ENCODE measurements at regions not wholly inside any gene's neighbourhood (a gene's known extent, or its start where the extent isn't known, plus 50 kb on each side); places are given as distances from the start of the nearest gene placed in this dataset.
"Not testable (repeated sequence)": the region's sequence is repeated elsewhere in the genome, so short reads cannot be mapped to it uniquely, and the experiment has no call there.

DNA sequence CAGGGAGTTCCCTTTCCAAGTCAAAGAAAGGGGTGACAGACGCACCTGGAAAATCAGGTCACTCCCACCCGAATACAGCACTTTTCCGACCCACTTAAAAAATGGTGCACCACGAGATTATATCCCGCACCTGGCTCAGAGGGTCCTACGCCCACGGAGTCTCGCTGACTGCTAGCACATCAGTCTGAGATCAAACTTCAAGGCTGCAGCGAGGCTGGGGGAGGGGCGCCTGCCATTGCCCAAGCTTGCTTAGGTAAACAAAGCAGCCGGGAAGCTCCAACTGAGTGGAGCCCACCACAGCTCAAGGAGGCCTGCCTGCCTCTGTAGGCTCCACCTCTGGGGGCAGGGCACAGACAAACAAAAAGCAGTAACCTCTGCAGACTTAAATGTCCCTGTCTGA, 277.8 kb upstream of the ARHGAP42 start:
- DNase-seq: not testable (repeated sequence)

DNA sequence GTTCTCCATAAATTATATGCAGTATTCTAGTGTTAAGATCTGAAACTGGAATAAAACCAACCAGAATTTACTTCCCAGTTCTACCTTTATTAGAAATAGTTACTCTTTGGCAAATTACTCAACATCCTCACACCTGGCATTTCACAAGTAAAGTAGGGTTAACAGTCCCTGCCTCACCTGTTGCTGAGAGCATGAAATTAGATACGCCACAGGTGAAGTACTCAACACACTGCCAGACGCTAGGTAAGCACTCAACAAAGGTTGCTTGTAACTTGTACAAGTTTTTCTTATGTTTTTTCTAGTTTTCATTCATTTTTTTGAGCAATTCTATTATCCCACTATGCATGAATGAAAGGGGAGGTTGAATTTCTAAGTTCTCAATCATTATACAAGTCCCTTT, 267.6 kb upstream of the ARHGAP42 start:
- DNase-seq: no peak

DNA sequence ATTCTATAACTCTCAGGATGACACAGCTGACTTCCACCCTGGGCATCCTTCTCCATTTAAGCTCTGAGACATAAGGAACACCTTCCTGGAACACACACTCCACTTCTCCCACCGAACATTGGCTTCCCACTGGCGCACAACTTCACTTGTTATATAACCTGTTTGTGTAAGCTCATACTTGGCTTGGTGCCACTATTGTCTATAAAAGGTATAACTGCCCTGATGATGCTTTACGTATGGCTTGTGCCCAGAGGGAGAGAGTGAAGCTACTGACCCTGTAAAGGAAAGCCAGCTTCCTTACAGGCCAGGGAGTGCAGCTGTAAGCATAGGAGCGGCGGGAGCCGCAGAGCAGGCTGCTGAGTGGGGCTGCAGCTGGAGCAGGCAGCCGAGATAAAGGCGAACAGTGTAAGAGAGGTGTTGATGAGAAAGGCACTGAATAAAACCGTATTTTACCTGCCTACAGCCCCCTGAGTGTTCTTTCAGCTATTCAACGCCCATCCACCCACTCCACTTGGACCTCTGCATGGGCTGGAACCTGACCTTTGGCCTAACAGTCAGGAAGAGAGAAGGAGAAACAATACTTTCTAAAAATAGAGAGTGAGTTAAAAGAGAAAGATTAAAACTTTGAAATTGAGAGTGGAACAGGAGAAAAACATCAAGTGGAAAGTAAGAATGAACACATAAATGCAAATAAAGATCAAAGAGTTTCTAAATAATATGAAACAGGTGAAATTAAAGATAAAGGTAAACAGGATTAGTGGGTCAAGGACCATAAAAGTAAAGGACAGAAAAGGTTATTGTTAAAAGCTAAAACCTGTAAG, 252.1 kb upstream of the ARHGAP42 start:
- DNase-seq: no peak

DNA sequence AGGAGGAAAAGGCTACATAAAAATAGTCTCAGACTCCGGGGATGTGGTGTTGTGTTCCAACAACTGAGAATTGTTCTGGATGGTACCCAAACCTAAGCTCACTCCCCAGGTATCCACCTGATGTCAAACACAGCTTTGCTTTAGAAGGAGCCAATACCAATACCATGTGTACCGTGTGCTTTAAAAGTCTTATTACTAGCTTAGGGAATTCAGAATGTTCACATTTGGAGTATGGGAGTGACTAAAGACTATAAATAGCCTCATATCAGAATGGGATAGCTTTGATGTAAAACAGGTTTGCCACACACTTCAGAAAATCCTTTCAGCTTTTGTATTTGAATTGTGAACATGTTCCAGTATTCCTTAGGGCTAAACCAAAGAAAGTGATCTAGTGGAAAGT, 248.7 kb upstream of the ARHGAP42 start:
- no peak for DNase-seq

DNA sequence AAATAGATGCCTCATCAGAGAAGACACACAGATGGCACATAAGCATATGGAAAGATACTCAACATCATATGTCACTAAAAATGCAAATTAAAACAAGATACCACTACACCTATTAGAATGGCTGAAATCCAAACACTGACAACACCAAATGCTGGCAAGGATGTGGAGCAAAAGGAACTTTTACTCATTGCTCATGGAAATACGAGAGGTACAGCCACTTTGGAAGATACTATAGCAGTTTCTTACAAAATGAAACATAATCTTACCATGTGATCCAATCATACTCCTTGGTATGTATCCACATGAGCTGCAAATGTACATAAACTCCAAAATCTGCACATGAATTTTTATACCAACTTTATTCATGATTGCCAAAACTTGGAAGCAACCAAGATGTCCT, 246.0 kb upstream of the ARHGAP42 start:
- DNase-seq: no peak

DNA sequence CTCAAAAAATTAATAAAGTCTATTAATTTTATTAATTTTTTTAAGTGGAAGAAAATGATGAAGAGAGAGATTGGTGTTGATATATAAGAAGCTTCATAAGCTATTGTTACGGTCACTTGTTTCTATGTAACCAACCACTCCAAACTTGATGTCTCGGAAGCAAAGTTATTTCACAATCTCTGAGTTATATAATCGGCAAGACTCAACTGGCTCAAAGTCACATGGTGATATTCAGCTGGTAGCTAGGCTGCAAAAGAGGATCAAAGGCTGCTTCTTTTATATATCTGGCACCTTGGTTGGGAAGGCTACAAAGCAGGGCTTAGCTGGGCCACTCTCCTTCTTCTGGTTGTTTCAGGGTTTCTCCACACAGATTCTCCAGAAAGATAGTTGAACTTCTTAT, 245.1 kb upstream of the ARHGAP42 start:
- no peak for DNase-seq

DNA sequence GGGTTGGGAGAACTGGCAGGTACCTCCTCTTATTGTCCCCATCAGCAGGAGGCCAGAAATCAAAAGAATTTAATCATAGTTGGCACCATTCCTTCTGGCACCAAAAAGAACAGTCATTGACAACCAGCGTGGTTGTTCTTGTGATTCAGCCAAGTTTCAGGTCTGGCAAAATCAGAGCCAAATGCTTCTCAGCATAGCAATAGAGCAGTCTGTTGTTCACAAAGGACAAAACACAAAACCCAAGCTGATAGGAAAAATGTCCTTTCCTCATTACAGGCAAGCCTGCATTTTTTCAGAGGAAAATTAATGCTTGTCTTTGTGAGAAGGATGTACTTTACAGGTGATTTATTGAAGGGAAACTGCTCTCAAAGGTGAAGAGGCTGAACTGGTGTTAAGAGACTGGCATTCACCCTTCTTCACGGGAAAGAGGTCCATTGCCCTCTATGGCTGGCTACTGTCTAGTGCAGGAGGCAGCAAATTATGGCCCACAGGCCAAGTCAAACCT, 241.8 kb upstream of the ARHGAP42 start:
- no peak for DNase-seq

DNA sequence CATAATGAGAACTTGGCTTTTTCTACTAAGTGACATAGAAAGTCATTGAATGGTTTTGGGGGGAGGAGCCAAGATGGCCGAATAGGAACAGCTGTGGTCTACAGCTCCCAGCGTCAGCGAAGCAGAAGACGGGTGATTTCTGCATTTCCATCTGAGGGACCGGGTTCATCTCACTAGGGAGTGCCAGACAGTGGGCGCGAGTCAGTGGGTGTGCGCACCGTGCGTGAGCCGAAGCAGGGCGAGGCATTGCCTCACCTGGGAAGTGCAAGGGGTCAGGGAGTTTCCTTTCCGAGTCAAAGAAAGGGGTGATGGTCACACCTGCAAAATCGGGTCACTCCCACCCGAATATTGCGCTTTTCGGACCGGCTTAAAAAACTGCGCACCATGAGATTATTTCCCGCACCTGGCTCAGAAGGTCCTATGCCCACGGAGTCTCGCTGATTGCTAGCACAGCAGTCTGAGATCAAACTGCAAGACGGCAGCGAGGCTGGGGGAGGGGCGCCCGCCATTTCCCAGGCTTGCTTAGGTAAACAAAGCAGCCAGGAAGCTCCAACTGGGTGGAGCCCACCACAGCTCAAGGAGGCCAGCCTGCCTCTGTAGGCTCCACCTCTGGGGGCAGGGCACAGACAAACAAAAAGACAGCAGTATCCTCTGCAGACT, 235.2 kb upstream of the ARHGAP42 start:
- DNase-seq: not testable (repeated sequence)

DNA sequence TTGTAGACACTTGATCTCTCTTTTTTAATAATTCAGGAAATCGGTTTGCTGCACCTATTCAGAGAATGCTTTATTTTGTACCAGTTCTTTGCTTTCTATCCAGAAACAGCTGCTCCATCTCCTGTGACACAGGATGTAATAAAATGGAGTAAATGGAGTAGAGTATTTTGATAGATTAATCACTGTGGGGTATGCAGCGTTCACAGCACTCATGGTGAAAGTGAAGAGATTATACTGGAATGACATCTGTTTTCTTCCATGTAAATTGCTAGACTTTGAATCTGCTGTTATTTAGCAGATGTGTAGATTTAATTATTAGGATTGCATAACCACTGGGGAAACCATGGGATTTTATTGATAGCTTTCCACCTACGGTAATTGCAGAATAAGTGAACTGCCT, 227.3 kb upstream of the ARHGAP42 start:
- DNase-seq: no peak

DNA sequence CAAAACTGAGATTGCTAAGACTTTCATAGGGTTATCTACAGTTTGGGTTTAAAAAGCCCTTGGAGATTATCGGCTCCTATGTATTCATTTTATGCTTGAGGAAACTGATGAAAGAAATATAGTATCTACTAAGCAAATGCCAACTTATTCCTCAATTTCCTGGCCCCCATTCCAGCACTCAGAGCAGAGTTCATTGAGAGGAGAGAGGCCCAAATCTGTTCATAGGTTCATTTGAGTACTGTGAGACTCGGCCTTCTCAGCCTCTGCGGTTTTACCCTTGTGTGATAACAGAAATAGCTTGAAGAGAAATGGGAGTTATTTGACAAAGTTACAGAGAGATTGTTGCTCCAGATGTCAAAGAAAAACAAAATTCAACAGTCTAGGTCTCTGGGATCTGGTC, 226.7 kb upstream of the ARHGAP42 start:
- DNase-seq: no peak

DNA sequence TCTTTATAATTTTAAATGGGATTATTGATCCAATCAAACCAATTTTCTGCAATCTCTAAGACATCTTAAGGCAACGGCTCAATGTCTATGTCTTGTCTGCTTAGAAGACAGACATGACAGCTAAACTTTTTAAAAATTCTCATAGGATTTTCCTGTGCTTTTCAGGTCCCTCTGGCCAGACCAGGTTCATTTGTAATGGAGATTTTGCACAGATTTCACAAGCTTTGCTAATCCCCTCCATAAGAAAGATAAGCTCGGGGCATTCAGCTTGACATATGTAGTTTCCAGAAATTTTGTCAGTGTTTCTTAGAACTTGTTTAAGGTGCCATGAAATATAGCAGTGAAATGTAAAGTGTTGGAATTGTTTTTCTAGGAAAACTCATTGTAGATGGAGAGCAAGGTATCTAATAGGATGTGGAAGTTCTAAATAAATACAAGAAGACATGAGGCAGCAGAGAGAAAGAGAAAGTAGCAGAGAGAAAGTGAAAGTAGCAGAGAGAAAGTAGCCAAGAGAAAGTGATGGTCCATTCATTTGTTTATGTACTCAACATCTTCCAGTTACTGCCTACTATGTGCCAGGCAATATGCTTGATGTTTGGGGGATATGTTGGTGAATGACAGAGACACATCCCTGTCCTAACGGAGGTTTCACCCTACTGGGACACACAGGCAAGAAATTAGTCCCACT, 219.1 kb upstream of the ARHGAP42 start:
- DNase-seq: no peak

DNA sequence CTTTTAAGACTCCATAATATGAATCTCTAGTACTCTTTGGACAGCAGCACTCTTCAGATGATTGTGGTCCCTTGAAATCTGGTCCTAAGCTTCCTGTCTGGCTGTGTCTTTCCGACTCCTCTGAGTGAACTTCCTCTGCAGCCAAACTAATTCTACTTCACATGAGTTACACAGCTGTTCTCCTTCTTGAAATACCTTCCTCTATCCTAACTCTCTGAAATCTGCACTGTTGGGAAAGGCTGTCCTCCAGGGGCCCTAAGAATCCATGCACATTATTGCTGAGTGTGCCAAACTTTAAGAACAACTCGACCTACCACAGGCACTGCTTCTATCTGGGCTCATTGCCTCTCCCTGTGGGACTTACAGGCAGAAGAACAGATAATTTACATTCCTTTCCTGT, 217.3 kb upstream of the ARHGAP42 start:
- no peak for DNase-seq

DNA sequence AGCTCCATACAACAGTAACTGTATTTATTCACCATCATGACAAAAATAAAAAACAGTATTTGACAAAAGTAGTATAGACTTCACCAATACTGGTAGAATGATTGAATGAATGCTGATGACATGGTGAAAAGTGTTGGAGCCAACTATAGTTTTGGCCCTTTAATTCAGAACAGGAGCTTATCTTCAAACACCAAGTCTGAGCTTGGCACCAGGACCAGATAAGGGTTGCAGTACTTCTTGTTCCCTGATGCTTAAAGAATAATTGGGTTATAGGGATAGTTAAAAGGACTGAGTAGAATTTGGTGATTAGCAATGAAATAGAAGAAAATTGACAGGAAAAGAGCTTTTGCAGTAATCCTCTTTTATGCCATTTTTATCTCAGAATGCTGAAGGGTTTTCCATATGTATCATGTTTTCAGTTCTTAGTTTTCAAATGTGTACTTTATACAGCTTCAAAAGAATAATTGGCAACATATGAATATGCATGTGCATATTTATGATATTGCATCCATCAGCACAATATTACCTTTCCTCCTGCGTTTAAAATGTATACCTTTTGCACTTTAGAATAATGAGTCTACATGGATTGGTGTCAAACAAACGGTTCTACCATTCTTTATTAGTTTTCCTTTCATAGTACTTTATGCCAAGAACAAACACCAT, 214.2 kb upstream of the ARHGAP42 start:
- DNase-seq: no peak

DNA sequence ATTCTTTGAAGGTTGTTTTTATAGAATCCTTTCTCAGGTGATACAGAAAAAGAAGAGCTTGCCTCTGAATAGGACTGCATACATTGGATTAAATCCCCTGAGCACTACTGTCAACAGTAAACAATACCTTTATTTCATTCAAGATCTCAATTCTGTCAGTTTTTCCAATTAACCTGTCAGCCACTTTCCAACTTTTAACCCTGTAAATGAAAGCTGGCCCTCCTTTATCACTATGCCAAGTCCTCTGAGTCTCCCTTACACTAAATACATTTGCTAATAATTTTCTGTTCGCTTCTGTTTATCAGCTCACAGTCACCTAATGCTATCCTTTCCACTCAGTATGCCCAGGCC, 213.7 kb upstream of the ARHGAP42 start:
- DNase-seq: no peak

DNA sequence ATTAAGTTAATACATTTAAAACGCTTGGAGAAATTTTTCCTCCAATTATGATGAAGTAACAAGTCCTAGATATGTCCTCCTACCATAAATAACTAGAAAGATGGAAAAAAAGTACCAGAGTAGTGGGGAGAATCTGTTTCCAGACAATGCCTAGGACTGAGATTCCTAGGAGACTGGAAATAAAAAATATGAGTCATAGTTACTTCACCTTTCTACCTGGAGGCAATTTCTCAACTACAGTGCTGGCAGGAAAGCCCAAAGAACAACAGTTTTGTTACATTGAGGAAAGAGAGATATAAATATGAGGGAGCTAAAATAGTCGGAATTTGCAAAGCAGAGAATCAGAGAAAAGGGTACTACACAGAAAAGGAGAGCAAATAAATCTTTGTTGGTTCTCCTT, 202.1 kb upstream of the ARHGAP42 start:
- no peak for DNase-seq

DNA sequence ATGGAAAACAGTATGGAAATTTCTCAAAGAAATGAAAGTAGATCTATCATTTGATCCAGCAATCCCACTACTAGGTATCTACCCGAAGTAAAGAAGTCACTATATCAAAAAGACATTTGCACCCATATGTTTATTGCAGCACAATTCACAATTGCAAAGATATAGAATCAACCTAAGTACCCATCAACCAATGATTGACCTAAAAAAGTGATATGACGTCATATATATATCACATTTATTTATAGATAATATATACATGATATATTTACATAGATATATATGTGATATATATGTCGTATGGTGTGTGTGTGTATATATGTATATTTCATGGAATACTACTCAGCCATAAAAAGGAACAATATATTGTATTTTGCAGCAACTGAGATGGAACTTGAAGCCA, 188.3 kb upstream of the ARHGAP42 start:
- DNase-seq: no peak

DNA sequence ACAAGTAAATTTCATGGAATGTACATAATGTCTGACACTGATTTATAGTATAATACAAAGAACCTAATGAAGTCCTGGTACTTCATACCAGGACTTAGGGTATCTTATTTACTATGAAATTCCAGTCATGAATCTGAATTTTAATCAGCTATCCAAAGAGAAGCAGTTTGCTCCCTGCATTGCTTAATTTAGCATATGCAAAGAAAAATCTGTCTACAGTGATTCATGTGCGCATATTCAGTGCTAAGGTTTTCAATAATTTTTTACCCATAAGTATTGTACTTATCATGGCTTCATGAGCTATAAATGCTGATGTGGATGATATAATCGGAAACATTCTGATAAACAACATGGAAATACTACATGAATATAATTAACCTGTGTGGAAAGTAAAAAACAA, 185.6 kb upstream of the ARHGAP42 start:
- DNase-seq: no peak

DNA sequence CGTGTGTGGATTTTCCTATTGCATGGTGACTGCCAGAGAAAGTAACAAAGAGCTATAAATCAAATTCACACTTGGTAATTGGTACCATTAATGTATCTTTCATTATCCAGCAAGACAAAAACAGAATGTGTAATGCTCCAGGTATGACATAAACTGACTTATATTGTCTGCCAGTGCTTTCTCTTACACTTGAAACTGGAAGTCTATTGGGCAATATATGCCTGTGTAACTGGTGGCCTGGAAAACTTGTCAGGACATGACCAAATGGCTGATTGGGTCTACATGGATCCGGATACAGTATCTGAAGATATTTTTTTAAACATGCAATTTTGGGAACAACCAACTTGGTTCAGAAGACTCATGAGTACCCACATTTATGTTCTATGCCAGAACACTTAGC, 174.6 kb upstream of the ARHGAP42 start:
- DNase-seq: no peak

DNA sequence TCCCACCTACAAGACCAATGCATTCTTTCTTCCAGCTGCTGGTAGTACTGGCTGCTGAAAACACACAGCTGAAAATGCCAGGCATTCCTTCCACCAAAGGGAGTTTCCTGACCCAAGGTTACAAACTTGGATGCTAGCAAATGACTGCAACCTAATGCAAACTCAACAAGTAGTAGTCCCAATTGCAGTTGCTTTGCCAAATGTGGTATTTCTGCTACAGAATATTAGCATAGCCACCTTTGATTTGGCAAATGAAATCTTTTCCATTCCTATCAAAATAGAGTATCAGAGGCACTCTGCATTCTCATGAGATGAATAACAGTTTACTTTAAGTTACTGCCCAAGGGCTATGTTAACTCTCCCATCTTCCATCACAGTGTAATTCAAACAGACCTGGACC, 172.0 kb upstream of the ARHGAP42 start:
- DNase-seq: no peak

DNA sequence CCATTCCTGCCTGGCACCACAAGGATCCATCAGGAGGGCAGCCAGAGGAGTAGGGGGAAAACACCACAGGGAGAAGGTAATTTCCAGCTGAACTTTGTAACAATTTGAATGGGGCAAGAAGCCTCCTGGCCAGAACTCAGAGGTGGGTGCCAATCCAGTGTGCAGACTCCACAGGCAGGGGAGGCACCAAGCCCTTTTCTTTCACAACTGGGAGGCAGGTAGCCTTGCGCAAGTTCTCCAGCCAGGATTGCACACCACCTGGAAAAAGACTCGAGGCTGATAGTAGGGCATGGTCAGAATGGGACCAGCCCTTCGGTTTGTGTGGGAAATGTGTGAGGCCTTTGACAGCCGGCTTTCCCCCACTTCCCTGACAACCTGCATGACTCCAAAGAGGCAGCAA, 161.9 kb upstream of the ARHGAP42 start:
- DNase-seq: no peak

DNA sequence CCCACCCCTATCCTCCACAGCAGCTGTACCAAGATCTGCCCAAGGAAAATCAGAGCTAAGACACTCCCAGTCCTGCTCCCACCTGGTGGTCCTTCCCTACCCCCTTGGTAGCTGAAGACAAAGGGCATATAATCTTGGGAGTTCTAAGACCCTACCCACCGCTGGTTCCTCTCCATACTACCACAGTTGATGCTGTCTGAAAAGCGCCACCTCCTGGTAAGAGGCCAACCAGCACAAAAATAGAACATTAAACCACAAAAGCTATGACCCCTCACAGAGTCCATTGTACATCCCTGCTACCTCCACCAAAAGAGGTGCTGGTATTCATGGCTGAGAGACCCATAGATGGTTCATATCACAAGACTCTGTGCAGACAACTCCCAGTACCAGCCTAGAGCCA, 161.5 kb upstream of the ARHGAP42 start:
- DNase-seq: no peak

DNA sequence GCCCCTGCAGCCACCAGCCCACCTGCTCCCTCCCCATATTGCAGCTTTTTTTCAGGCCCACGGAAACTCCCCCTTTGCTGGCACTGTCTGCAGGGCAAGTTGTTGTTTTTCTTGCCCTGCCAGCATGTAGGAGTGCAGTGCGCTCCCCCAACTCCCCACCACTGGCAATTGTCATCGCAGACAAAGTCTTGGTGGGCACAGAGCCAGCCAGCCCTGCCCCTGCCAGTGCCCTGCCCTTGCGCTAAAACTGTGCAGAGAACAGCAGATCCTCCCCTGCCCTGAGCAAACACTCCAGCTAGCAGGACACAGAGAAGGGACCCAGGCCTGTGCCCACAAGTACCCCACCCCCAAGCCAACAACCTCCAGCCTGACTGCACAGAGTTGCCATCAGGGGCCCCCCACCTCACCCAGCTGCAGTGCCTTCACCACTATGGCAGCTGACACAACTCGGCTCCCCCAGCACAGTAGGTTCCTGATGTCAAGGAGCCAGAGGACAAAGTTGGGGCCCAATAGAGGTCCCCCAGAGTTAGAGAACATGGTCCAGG, 158.1 kb upstream of the ARHGAP42 start:
- DNase-seq: no peak

DNA sequence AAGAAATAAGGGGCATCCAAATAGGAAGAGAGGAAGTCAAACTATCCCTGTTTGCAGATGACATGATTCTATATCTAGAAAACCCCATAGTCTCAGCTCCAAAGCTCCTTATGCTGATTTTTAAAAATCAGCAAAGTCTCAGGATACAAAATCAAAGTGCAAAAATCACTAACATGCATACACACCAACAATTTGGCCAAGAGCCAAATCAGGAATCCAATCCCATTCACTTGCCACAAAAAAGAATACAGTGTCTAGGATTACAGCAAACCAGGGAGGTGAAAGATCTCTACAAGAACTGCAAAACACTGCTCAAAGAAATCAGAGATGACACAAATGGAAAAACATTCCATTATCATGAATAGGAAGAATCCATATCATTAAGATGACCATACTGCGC, 155.8 kb upstream of the ARHGAP42 start:
- DNase-seq: not testable (repeated sequence)
